GM18909 (cell line): ENCODE measurements at regions not wholly inside any gene's neighbourhood (a gene's known extent, or its start where the extent isn't known, plus 50 kb on each side); places are given as distances from the start of the nearest gene placed in this dataset.
"Not testable (repeated sequence)": the region's sequence is repeated elsewhere in the genome, so short reads cannot be mapped to it uniquely, and the experiment has no call there.

ENCODE experiments used
- ATAC-seq: cut with Tn5 transposase; IDR thresholded peaks from one replicate; pipeline ENCODE4 v1.9.1; 2021; ENCODE audit warnings: mild to moderate bottlenecking; ENCODE audit not compliant: unreplicated experiment, poor library complexity

DNA sequence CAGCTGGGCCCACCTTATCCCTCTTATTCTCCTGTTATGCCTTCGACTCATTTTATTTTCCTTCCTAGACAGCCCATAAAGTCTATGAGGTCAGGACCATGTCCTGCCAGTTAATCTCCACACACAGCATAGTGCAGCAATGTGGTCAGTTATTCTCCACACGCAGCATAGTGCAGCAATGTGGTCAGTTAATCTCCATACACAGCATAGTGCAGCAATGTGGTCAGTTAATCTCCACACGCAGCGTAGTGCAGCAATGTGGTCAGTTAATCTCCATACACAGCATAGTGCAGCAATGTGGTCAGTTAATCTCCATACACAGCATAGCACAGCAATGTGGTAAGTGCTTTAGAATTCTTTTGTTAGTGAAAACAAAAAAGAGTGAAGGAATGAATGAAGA, 77.8 kb downstream of the TEX36 start:
- no peak for ATAC-seq

DNA sequence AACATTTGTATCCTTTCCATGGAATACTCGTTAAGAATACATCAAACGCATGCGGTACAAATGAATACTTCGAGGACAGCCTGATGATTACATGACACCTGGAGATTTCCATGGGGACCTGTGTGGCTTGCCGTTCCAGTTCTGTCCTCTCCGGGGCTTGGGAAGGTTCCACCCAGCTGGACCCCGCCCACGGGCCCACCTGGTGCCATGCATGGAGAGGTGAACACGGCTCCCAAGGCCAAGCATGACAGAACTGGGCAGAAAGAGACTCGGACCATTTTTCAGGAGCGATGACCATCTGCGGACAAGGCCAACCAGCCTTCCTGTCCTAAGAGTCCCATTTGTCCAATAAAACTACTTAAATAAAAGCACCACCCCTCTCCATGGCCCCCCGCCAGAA, 80.1 kb downstream of the TEX36 start:
- no peak for ATAC-seq

- no peak for ATAC-seq
Measured at GRCh38 chr10:125599194-125599593, 83.8 kb downstream of the TEX36 start.

DNA sequence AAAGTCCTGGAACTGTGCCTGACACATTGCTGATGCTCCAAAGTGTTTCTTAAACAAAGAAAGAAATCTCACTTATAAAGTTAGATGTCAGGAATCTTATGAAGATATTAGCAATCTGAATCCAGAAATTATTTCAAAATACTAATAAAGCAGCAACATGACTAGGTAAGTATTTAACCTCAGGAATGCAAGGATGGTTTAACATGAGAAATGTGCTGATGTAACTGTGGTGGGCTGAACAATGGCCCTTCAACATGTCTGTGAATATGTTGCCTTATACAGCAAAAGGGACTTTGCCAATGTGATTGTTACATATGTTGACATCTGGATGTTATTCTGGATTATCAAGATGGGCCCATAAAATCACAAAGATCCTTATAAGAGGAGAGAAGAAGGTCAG, 87.1 kb downstream of the TEX36 start:
- ATAC-seq = no peak

- no peak for ATAC-seq
Measured at GRCh38 chr10:125593644-125594043, 89.3 kb downstream of the TEX36 start.

- no peak for ATAC-seq
Measured at GRCh38 chr10:125592897-125593296, 90.1 kb downstream of the TEX36 start.

DNA sequence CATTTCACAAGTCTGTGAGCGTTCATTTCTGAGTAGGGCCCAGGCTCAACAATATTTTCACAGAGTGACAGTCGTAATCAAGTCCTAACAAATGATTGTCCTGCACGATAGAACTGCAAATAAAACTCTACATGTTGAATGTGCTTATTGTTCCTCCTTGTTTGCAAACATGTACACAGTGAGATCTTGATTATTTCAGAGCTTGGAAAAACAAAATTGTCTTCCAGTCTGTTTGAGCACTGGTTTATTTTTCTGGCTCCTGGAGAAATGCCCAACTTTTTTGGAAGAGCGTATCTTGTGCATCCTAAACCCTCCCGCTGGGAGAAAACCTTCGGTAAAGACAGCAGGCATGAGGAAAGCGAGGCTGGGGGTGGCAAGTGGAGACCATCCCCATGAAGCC, 91.1 kb downstream of the TEX36 start:
- no peak for ATAC-seq

GRCh38 chr10:125588738-125589137, 94.2 kb downstream of the TEX36 start:
- not testable (repeated sequence) for ATAC-seq

DNA sequence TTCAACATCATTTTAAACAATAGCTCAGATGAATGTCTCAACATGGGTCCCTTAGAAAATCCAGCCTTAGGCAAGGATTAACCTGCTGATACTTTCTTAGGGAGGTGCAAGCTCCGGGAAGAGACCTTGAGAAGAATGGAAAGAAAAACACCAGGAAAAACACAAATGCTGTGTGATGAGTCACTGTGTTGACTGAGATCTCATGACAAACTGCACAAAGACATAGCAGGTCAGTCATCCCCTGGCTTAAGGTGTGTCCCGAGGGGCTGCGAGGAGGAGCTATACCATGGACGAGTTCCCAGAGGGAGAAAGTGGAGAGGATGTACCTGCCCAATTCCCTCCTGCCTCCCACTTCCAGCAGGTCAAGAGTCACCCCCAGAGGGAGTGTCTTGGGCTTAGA, 98.0 kb downstream of the TEX36 start:
- ATAC-seq = no peak

GRCh38 chr10:125578658-125579315, 104.2 kb downstream of the TEX36 start:
- no peak for ATAC-seq

- no peak for ATAC-seq
Measured at GRCh38 chr10:125575843-125576242, 107.1 kb downstream of the TEX36 start.

GRCh38 chr10:125568156-125568555, 114.8 kb downstream of the TEX36 start:
- no peak for ATAC-seq

DNA sequence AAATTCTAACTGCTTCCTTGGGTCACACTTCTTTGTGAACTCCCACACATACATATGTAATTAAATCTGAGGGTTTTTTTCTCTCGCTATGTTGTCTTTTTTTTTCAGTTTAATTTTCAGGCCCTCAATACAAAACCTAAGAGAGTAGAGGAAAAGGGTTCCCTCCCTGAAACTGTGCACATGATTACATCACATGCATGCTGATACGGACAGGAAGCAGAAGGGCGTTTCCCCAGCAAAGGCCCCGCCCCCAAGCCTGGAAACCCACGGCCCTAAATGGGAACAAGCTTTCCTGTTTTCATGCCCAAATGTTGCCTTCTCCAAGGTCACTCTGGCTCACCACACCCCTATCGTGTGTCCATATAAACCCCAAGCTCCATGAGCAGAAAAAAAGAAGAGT, 115.4 kb downstream of the TEX36 start:
- no peak for ATAC-seq

DNA sequence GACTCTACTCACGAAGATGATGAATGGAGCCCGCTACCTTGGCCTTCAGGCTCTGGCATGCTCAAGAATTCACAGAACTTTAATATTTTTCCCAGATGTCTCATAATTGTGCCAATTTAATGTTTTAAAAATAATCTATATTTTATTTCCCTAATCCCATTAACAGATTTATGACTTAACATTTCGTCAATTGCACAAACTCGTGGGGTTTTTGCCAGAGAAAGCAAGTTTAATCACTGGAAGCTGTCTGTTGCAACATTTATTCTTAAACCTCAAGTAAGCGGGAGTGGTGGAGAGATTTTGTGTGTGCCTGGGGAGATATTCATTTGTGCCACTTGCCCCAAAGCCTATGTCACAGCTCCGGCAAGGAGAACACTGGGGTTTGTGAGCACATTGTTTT, 117.9 kb downstream of the TEX36 start:
- ATAC-seq = no peak

DNA sequence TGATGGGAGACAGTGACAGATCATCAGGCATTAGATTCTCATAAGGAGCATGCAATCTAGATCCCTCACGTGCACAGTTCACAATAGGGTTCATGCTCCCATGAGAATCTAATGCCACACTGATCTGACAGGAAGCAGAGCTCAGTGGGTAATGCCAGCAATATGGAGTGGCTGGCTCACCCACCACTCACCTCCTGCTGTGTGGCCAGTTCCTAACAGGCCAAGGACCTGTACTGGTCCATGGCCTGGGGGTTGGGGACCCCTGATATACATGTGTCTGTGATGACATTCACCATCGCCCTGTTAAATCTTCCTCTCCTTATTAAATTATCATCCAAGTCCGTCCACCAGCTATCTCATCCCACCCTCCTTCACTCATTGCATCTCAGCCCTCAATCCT, 118.4 kb downstream of the TEX36 start:
- ATAC-seq = no peak

DNA sequence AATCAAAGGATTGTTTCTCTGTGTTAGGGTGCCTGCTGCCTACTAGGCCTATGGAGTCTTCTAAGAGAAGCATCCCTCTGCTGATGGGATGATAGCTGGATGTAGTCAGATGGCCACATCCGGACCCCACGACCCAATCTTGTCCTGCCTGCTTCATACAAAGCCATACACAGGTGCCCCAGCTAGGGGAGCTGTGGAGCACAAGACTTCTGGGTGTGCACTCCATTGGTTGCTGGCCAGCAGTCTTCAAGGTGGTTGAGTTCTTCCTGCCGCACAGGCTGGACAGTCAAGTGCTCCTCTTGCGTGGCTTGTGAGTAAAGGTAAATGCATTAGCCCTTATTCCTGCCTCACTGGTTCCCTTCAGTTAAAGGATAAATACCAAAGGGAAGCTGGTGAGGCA, 120.2 kb downstream of the TEX36 start:
- no peak for ATAC-seq

GRCh38 chr10:125560947-125561346, 122.0 kb downstream of the TEX36 start:
- no peak for ATAC-seq

DNA sequence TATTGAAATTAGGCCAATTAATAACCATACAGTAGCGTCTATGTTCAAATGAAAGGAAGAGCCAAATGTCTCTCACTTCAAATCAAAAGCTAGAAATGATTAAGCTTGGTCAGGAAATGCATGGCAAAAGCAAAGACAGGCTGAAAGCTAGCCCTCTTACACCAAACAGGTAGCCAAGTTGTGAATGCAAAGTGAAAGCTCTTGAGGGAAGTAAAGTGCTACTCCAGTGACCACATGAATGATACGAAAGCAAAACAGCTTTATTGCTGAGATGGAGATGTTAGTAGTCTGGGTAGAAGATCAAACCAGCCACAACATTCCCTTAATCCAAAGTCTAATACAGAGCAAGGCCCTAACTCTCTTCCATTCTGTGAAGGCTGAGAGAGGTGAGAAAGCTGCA, 123.8 kb downstream of the TEX36 start:
- ATAC-seq = peak; percentile 99

DNA sequence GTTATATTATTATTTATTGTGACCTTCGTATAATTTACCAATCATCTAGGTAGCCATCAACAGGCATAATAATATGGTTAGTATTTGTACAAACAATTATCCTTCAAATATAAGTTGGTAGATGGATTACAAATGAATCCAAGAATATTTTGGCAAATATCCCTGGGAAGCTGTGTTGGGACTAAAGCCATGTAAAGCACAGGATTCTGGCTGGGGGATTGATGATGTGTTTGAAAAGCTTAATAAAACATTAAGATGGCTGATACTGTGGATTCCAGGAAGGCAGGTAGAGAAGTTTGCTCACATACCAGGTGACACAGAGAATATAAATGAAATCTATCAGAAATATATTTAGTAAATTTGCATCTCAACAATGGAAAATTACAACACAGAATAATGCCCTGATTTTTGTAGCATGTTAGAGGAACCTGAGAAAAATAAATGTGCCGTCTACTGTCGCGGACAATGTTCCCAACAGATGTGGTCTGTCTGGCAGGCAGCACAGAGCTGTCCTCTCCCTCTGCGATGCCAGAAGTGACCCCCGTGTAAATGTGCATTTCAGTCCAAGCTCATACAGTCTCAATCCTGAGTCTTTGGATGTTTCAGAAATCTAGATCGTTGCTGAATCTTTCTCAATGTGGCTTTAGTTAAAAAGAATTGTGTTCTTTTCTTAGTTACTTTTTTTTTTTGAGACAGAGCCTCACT, 125.0 kb downstream of the TEX36 start:
- ATAC-seq = no peak

DNA sequence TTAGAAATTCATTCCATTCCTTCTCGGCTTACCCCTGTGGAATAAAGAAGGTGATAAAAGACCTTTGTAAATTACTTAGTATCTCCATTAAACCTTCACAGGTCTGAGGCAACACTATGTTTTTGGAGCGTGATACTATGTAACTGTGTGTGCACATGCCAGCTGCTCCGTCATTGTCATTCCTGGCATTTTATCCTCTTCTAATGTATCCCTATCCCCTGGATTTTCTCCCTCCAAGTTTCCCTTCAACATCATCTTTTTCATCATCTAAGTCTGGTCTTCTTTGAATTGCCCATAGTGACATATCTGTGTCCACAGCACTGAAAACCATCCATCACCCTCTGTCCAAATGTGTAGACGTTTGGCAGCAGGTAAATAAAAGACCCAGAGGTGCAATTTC, 125.7 kb downstream of the TEX36 start:
- no peak for ATAC-seq

- no peak for ATAC-seq
Measured at GRCh38 chr10:125556882-125557281, 126.1 kb downstream of the TEX36 start.

DNA sequence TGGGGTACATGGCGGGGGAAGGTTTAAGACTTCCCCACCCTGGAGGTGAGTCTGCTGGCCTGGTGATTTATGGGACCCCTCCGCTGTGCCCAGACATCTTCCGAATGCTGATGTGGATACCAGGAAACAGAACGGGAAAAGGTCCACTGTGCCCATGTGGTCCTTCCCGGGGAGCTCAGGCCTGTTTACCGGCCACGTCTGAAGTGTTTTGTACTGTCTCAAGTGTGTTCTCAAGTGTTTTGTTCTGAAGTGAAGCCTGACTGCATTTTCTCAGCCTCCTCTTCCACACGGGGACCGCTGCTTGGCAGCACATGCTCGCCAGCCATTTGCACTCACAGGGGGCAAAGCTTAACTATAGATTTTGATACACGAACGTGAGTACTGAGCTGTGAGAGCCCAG, 127.2 kb downstream of the TEX36 start:
- no peak for ATAC-seq
